CD4-positive, alpha-beta T cell treated with Interleukin-4 for 1 hour (primary cell): ENCODE measurements at regions not wholly inside any gene's neighbourhood (a gene's known extent, or its start where the extent isn't known, plus 50 kb on each side); places are given as distances from the start of the nearest gene placed in this dataset.

Experiments
- DNase-seq, 2 donors: peaks; one replicate each; pipeline ENCODE4 v3.0.0-alpha.2; 2020 to 2022

GRCh38 chr13:111844222-111844671 lies 222.7 kb upstream of the SOX1 start:
- no peak for DNase-seq

- no peak for DNase-seq
Observed at GRCh38 chr13:111844682-111845081, 222.3 kb upstream of the SOX1 start.

DNA sequence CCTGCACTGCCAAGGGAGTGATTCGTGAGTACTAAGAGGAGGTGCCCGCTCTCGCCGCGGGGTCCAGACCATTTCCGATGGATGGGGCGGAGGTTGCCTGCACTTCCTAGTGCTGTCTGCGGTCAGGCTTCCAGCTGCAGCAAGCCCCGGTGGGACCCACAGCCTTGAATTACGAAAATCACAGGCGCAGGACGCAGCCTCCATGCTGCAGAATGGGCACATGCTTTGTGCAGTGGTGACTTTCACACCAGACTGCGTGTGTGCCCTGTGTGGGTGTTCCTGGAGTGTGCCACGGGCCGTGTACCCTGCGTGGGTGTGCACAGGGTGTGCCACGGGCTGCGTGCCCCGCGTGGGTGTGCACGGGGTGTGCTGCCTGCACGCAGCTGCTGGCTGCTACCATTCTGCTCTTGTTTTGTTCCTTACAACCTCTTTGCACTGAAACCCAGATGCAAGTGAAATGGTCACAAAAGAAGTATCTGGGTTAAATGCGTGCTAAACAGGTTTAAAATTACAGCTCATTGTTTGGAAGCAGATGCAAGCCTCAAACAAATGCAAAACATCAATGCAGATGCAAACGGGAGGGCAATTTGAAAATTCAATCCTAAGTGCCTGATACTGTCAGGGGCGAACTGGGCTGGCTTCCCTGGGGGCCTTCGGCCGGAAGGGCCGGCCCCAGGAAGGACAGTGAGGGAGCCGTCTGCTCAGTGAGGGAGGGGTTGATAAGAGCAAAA lies 221.2 kb upstream of the SOX1 start:
- no peak for DNase-seq

GRCh38 chr13:111846391-111847159 lies 220.4 kb upstream of the SOX1 start:
- no peak for DNase-seq

DNA sequence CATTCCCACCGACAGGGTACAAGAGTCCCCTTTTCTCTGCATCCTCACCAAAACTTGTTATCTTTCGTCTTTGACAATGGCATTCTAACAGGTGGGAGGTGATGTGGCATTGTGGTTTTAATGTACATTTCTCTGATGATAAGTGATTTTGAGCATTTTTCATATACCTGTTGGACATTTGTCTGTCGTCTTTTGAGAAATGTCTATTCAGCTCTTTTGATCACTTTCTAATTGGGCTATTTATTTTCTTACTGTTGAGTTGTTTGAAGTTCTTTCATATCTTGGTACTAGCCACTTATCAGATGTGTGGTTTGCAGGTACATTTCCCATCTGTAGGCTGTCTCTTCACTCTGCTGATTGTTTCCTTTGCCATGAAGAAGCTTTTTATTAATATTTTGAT lies 219.0 kb upstream of the SOX1 start:
- DNase-seq: no peak

GRCh38 chr13:111850458-111850857 lies 216.5 kb upstream of the SOX1 start:
- no peak for DNase-seq

DNA sequence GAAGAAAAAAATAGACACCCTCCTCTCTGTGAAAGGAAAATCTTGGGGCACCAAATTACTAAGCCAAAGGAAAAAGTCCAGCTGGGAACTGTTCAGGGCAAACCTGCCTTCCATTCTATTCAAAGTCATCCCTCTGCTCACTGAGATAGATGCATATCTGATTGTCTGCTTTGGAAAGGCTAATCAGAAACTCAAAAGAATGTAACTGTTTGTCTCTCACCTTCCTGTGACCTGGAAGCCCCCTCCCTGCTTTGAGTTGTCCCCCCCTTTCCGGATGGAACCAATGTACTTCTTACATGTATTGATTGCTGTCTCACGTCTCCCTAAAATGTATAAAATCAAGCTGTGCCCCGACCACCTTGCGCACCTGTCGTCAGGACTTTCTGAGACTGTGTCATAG lies 216.0 kb upstream of the SOX1 start:
- DNase-seq: no peak

DNA sequence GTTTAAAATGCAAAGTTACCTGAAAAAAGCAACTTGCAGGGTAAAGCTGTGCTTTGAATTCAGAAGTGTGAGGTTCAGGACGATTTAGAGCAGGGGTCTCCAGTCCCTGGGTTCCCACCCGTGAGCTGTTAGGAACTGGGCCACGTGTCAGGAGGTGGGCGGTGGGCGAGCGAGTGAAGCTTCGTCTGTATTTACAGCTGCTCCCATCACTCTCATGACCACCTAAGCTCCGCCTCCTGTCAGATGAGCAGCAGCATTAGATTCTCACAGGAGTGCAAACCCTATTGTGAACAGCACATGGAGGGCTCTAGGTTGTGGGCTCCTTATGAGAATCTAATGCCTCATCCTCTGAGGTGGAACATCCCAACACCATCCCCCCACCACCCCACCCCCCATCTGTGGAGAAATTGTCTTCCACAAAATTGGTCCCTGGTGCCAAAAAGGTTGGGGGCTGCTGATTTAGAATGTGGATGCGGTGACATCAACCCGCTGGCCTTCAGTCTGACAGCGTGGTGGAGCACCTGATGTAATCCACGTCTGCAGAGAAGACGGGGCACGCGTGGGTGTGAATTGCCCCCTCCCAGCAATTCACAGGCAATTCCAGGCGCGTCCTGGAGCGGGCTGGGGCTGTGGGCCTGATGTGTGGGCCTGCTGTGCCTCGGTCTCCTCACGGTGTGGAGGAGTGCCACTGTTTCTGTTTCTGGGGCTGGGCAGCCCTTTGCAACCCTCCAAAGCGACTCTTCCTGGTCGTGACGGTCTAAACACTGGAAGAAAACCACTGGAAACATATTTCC lies 214.0 kb upstream of the SOX1 start:
- no peak for DNase-seq

DNA sequence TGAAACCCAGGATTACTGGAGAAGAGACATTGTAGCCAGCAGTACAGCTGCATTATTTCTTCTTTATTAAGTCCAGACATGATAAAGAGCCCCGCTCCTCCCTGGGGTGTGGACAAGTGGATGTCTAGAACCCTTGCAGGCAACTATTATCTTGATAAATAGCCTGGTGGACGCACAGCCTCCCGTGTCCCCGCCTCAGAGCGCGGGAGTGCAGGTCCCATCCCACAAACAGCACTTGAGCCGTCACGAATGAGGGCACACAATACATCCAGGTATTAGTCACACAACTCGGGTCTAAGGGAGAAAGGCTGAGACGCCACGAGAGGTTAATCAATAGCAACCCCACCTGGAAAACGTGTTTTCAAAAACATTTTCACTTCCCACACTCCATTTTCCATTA lies 213.2 kb upstream of the SOX1 start:
- no peak for DNase-seq

- no peak for DNase-seq
Observed at GRCh38 chr13:111854403-111854802, 212.5 kb upstream of the SOX1 start.

- no peak for DNase-seq
Observed at GRCh38 chr13:111855191-111855590, 211.8 kb upstream of the SOX1 start.

GRCh38 chr13:111855786-111856185 lies 211.2 kb upstream of the SOX1 start:
- no peak for DNase-seq

- DNase-seq: no peak
Observed at GRCh38 chr13:111856571-111856970, 210.4 kb upstream of the SOX1 start.

- DNase-seq: no peak
Observed at GRCh38 chr13:111857336-111857735, 209.6 kb upstream of the SOX1 start.

DNA sequence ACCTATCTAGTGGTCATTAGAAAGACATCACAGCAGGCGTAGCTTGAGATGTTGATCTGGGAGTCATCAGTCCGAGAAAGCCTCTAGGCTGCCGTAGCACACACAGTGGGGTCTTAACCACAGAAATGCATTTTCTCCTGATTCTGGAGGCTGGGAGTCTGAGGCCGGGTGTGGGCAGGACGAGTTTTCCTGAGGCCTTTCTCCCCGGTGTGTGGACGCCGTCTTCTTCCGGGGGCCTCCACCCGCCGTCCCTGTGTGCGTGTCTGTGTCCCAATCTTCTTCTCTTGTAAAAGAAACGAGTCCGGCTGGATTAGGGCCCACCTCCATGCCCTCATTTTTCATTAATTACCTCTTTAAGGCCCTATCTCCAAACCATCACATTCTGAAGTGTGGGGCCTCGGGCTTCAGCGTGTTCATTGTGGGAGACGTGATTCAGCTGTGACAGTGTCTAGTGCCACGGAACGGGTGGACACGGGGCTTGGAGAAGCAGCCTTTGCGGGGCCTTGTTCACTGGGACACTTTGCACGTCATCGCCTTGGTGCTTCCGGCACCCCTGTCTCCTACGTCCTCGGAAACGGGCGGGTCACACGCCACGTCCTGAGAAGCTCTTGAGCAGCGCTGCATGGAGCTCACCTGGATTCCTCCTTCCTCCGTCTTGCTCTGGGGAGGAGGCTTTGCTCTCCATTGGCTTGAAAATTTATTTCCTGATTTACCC lies 208.9 kb upstream of the SOX1 start:
- no peak for DNase-seq

DNA sequence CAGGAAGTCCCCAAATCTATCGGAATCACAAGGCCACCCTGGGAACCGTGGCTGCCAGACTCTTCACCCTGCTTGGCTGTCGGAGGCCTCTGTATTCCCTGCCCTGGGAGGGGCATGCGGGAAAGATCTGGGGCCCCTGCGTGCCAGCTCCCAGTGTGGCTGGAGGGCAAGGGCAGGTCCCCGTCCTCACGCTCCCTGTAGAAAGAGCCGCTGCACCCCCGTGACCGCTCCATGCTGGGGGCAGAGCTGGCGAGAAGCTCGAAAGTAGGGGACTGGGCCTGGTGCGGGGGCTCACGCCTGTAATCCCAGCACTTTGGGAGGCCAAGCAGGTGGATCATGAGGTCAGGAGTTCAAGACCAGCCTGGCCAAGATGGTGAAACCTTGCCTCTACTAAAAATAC lies 208.4 kb upstream of the SOX1 start:
- no peak for DNase-seq

GRCh38 chr13:111859354-111860230 lies 207.4 kb upstream of the SOX1 start:
- no peak for DNase-seq

DNA sequence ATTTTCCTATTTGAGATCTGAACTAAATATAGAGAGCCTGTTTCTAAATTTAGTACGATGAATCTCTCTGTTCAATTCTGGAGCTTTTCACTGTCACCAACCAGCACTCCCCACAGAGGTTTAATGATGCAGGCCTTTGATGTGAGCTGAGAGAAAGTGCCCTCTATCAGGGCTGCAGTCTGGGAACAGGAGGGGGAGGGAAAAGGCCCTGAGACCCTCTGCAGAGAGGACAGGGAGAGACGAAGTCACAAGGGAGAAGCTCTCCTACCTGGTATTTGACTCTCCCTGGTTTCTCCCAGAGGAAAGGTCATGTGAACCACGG lies 206.8 kb upstream of the SOX1 start:
- DNase-seq: no peak

GRCh38 chr13:111861319-111861718 lies 205.6 kb upstream of the SOX1 start:
- DNase-seq: no peak

DNA sequence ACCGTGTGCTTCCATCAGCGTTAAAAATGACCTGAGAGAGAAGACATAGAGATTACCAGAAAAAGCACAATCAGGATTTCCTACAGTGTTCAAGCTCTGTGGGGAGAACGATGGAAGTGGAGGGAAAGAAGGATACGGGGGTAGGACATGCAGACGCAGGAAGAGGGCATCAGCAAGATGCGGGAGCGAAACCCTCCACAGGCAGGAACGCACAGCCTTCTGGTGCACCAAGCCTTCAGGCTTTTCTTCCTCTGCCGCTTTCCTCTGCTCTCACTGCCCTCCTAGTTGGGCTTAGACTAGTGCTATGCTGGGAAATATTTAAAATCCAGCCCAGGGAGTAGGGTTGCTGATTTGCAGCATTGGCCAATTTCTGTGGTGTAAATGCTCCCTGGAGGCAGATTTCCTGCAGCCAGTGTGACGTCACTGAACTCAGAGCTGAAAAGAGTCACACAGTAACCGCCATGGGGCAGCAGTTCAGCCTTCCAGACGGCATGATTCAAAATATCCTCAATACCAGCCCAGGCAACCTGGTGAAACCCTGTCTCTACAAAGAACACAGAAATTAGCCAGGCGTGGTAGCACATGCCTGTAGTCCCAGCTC lies 205.1 kb upstream of the SOX1 start:
- no peak for DNase-seq
